ENCODE measurements at regions not wholly inside any gene's neighbourhood (a gene's known extent, or its start where the extent isn't known, plus 50 kb on each side); places are given as distances from the start of the nearest gene placed in this dataset.

GRCh38 chr9:99628849-99629620, 192.7 kb upstream of the NR4A3 start:
- H3K9me3 ChIP-seq = no peaks in the 10 kb centered on the region
- 94 to 95% methylated on average over 3 of the region's 3 CpGs for WGBS, 2 donors
- no peaks in the 10 kb centered on the region for H3K36me3 ChIP-seq
- H3K27ac ChIP-seq = no peak overlapping the region
- DNase-seq = no peak
- intact Hi-C loops (cut with DNase I) = no loop called here
- no peaks in the 10 kb centered on the region for H3K27me3 ChIP-seq
- TF ChIP-seq POLR2A (IDR thresholded peaks at IDR 0.05) (no peak), CTCF (IDR thresholded peaks at IDR 0.05) (no peak), EP300 (IDR thresholded peaks at IDR 0.05) (no peak), POLR2AphosphoS5 (IDR thresholded peaks at IDR 0.05) (no peak)
- H3K4me1 ChIP-seq = no peaks in the 10 kb centered on the region
- no peak overlapping the region for H3K4me3 ChIP-seq

- no peak for DNase-seq
- WGBS, 2 donors = 52 to 68% methylated on average over 1 of the region's 1 CpG
- H3K27ac ChIP-seq = no peak overlapping the region
- H3K4me1 ChIP-seq = no peaks in the 10 kb centered on the region
- no peaks in the 10 kb centered on the region for H3K27me3 ChIP-seq
- no peaks in the 10 kb centered on the region for H3K36me3 ChIP-seq
- H3K9me3 ChIP-seq = no peaks in the 10 kb centered on the region
- TF ChIP-seq POLR2AphosphoS5 (IDR thresholded peaks at IDR 0.05) (no peak), EP300 (IDR thresholded peaks at IDR 0.05) (no peak), CTCF (IDR thresholded peaks at IDR 0.05) (no peak), POLR2A (IDR thresholded peaks at IDR 0.05) (no peak)
- intact Hi-C loops (cut with DNase I) = no loop called here
- no peak overlapping the region for H3K4me3 ChIP-seq
Measured at GRCh38 chr9:99632349-99633038, 189.2 kb upstream of the NR4A3 start.

GRCh38 chr9:99633265-99633664, 188.4 kb upstream of the NR4A3 start:
- Histone ChIP-seq H3K27me3 (no peaks in the 10 kb centered on the region), H3K4me3 (no peak overlapping the region), H3K27ac (no peak overlapping the region), H3K36me3 (no peaks in the 10 kb centered on the region), H3K9me3 (no peaks in the 10 kb centered on the region), H3K4me1 (no peaks in the 10 kb centered on the region)
- intact Hi-C loops (cut with DNase I) = no loop called here
- TF ChIP-seq POLR2AphosphoS5 (IDR thresholded peaks at IDR 0.05) (no peak), EP300 (IDR thresholded peaks at IDR 0.05) (no peak), CTCF (IDR thresholded peaks at IDR 0.05) (no peak), POLR2A (IDR thresholded peaks at IDR 0.05) (no peak)
- no peak for DNase-seq

- TF ChIP-seq CTCF (IDR thresholded peaks at IDR 0.05) = no peak
- TF ChIP-seq POLR2A (IDR thresholded peaks at IDR 0.05) = no peak
- TF ChIP-seq EP300 (IDR thresholded peaks at IDR 0.05) = no peak
- TF ChIP-seq POLR2AphosphoS5 (IDR thresholded peaks at IDR 0.05) = no peak
- no peak for DNase-seq
- 77 to 80% methylated on average over 3 of the region's 3 CpGs for WGBS, 2 donors
- intact Hi-C loops (cut with DNase I) = no loop called here
- H3K9me3 ChIP-seq = no peaks in the 10 kb centered on the region
- no peaks in the 10 kb centered on the region for H3K4me1 ChIP-seq
- H3K27me3 ChIP-seq = no peaks in the 10 kb centered on the region
- H3K27ac ChIP-seq = no peak overlapping the region
- no peaks in the 10 kb centered on the region for H3K36me3 ChIP-seq
- no peak overlapping the region for H3K4me3 ChIP-seq
Measured at GRCh38 chr9:99634186-99634585, 187.5 kb upstream of the NR4A3 start.
